ENCODE measurements at regions not wholly inside any gene's neighbourhood (a gene's known extent, or its start where the extent isn't known, plus 50 kb on each side); places are given as distances from the start of the nearest gene placed in this dataset.

DNA sequence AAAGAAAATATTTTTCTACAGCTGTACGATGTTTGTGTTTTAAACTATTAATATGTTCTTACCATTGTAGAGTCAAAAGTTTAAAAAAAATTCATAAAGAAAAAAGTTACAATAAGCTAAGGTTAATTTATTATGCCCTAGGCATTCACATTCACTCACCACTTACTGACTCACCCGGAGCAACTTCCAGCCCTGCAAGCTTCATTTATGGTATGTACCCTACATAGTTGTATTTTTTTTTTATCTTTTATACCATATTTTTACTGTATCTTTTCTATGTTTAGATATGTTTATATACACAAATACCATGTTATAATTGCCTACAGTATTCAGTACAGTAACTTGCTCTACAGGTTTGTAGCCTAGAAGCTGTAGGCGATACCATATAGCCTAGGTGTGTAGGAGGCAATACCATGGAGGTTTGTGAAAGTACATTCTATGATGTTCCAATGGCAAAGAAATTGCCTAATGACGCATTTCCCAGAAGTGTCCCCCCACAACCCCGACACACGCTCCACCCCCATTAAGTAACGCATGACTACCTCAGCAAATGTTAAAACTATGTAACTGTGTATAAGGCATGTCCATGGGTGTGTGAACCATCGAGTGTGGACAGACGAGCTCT lies 60.4 kb downstream of the SLITRK6 start:
- BruUV-seq (replicated peaks) = no TSS peak
- dilution Hi-C loops (cut with HindIII; ENCODE audit: low sequenced_read_pairs, unreplicated experiment) = no loop called here
- WGBS, 2 experiments (ENCODE audit: extremely low coverage in 2 of 2, insufficient read length in 1 of 2) = no CpG with 5 or more reads among the region's 9 CpGs

More for the DNA sequence above, 60.4 kb downstream of the SLITRK6 start:
- H2BK5ac ChIP-seq (ENCODE audit: low read depth, low read length, poor library complexity, severe bottlenecking) = no peak overlapping the region
- CTCF ChIA-PET = no interaction called here
- no peak overlapping the region for H3K27ac ChIP-seq (ENCODE audit: insufficient read depth, low read length)
- TF ChIP-seq POLR2A (IDR thresholded peaks at IDR 0.05; ENCODE audit: low read depth, low read length) (no peak), RCOR1 (IDR thresholded peaks at IDR 0.05; ENCODE audit: insufficient replicate concordance, low read length) (no peak), RAD21 (IDR thresholded peaks at IDR 0.05; ENCODE audit: low read length) (no peak), MAZ (IDR thresholded peaks at IDR 0.05; ENCODE audit: borderline replicate concordance, low read depth, low read length) (no peak), MAFK (IDR thresholded peaks at IDR 0.05; ENCODE audit: low read depth, low read length) (no peak), RFX5 (IDR thresholded peaks at IDR 0.05; ENCODE audit: low read depth, low read length) (no peak), SMC3 (IDR thresholded peaks at IDR 0.05; ENCODE audit: low read depth, low read length) (no peak), BHLHE40 (IDR thresholded peaks at IDR 0.05; ENCODE audit: low read depth, low read length) (no peak), CEBPB (IDR thresholded peaks at IDR 0.05; ENCODE audit: low read depth, low read length) (no peak), FOS (IDR thresholded peaks at IDR 0.05; ENCODE audit: low read depth, low read length) (no peak), NFE2L2 (IDR thresholded peaks at IDR 0.05; ENCODE audit: low read depth, low read length) (no peak), CHD1 (IDR thresholded peaks at IDR 0.05; ENCODE audit: low read depth, low read length) (no peak), MXI1 (IDR thresholded peaks at IDR 0.05; ENCODE audit: borderline replicate concordance, low read depth, low read length) (no peak)
- TF ChIP-seq, protein P1, sequence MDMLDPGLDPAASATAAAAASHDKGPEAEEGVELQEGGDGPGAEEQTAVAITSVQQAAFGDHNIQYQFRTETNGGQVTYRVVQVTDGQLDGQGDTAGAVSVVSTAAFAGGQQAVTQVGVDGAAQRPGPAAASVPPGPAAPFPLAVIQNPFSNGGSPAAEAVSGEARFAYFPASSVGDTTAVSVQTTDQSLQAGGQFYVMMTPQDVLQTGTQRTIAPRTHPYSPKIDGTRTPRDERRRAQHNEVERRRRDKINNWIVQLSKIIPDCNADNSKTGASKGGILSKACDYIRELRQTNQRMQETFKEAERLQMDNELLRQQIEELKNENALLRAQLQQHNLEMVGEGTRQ (IDR thresholded peaks at IDR 0.05; ENCODE audit: low read depth, low read length) = no peak
- TF ChIP-seq, protein P2, sequence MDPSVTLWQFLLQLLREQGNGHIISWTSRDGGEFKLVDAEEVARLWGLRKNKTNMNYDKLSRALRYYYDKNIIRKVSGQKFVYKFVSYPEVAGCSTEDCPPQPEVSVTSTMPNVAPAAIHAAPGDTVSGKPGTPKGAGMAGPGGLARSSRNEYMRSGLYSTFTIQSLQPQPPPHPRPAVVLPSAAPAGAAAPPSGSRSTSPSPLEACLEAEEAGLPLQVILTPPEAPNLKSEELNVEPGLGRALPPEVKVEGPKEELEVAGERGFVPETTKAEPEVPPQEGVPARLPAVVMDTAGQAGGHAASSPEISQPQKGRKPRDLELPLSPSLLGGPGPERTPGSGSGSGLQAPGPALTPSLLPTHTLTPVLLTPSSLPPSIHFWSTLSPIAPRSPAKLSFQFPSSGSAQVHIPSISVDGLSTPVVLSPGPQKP (IDR thresholded peaks at IDR 0.05; ENCODE audit: borderline replicate concordance, low read depth, low read length) = no peak
- TF ChIP-seq, protein P3, sequence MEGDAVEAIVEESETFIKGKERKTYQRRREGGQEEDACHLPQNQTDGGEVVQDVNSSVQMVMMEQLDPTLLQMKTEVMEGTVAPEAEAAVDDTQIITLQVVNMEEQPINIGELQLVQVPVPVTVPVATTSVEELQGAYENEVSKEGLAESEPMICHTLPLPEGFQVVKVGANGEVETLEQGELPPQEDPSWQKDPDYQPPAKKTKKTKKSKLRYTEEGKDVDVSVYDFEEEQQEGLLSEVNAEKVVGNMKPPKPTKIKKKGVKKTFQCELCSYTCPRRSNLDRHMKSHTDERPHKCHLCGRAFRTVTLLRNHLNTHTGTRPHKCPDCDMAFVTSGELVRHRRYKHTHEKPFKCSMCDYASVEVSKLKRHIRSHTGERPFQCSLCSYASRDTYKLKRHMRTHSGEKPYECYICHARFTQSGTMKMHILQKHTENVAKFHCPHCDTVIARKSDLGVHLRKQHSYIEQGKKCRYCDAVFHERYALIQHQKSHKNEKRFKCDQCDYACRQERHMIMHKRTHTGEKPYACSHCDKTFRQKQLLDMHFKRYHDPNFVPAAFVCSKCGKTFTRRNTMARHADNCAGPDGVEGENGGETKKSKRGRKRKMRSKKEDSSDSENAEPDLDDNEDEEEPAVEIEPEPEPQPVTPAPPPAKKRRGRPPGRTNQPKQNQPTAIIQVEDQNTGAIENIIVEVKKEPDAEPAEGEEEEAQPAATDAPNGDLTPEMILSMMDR (conservative IDR thresholded peaks at IDR 0.05; ENCODE audit: low read depth, low read length) = no peak
- H2BK120ac ChIP-seq (ENCODE audit: low read depth, low read length) = no peak overlapping the region
- no peaks in the 10 kb centered on the region for H4K20me1 ChIP-seq (ENCODE audit: insufficient read depth, low read length)
- H2BK20ac ChIP-seq (ENCODE audit: low read depth, low read length) = no peak overlapping the region
- in situ Hi-C loops (cut with MboI; ENCODE audit: low sequenced_read_pairs) = no loop called here
- peak; percentile 49 for ATAC-seq (ENCODE audit: low read depth)
- H3K14ac ChIP-seq (replicated peaks; ENCODE audit: low read depth, low read length) = no peak overlapping the region
- no peaks in the 10 kb centered on the region for H3K79me1 ChIP-seq (ENCODE audit: low read depth in 1 of 2, low read length in 2 of 2)
- no peaks in the 10 kb centered on the region for H3K9me1 ChIP-seq (ENCODE audit: insufficient read depth, low read length)
- no peaks in the 10 kb centered on the region for H3K36me3 ChIP-seq (ENCODE audit: control insufficient read depth, insufficient read depth, low read length)
- no peak overlapping the region for H3K4ac ChIP-seq (ENCODE audit: low read depth, low read length)
- H4K8ac ChIP-seq (ENCODE audit: low read depth in 2 of 2, low read length in 2 of 2) = no peak overlapping the region
- H4K5ac ChIP-seq (ENCODE audit: low read depth, low read length) = no peak overlapping the region
- H3K27me3 ChIP-seq (ENCODE audit: control insufficient read depth, insufficient read depth, low read length) = no peaks in the 10 kb centered on the region
- no peak overlapping the region for H2AK5ac ChIP-seq (ENCODE audit: low read depth, low read length)
- H4K91ac ChIP-seq (ENCODE audit: insufficient read depth, low read depth, low read length) = no peak overlapping the region
- H3K23ac ChIP-seq (ENCODE audit: low read depth, low read length) = no peak overlapping the region
- H3K4me1 ChIP-seq (ENCODE audit: control insufficient read depth, insufficient read depth, low read length) = no peaks in the 10 kb centered on the region
- peak; percentile 29 for DNase-seq
- no peaks in the 10 kb centered on the region for H3K9me3 ChIP-seq (ENCODE audit: control insufficient read depth, insufficient read depth, low read length)
- no peak overlapping the region for H3K4me2 ChIP-seq (ENCODE audit: low read depth, low read length)
- no peak overlapping the region for H3K4me3 ChIP-seq (ENCODE audit: insufficient read depth, low read depth, low read length)
- POLR2A ChIA-PET (ENCODE audit: unreplicated experiment) = no interaction called here
- intact Hi-C loops (cut with micrococcal nuclease) = no loop called here
- H3K9ac ChIP-seq (ENCODE audit: low read depth, low read length) = no peak overlapping the region
- no peak overlapping the region for H3K18ac ChIP-seq (ENCODE audit: low read depth, low read length)
- no peak overlapping the region for H2BK15ac ChIP-seq (ENCODE audit: low read depth, low read length)
- H3K56ac ChIP-seq (ENCODE audit: extremely low read depth, insufficient read depth, low read length) = no peak overlapping the region
- no peak overlapping the region for H2AFZ ChIP-seq (replicated peaks; ENCODE audit: low read length, poor library complexity)
- H2AK9ac ChIP-seq (replicated peaks; ENCODE audit: low read depth, low read length, poor library complexity) = no peak overlapping the region

All from IMR-90 (cell line).